Testis (tissue), 2 donors: ENCODE measurements at regions not wholly inside any gene's neighbourhood (a gene's known extent, or its start where the extent isn't known, plus 50 kb on each side); places are given as distances from the start of the nearest gene placed in this dataset.

ENCODE experiments used
- CTCF ChIP-seq, 3 experiments: fragments of 450-650 bp in 2 of 3; fragments of 200-600 bp in 1 of 3; sonication (generic) in 1 of 3; IDR thresholded peaks; one replicate each; pipeline ENCODE4 v1.5.1; 2016 to 2019; ENCODE audit warnings: antibody characterized with exemption in 3 of 3, mild to moderate bottlenecking in 2 of 3, moderate library complexity in 1 of 3
- POLR2A ChIP-seq: fragments of 450-650 bp; IDR thresholded peaks from one replicate; pipeline ENCODE4 v1.6.1; 2017; ENCODE audit warnings: antibody characterized with exemption, mild to moderate bottlenecking, moderate library complexity

- TF ChIP-seq CTCF (IDR thresholded peaks at IDR 0.05) (no peak), POLR2A (no peak)
Measured at GRCh38 chr2:6692819-6693218, 172.9 kb downstream of the CMPK2 start.
